ENCODE measurements at regions not wholly inside any gene's neighbourhood (a gene's known extent, or its start where the extent isn't known, plus 50 kb on each side); places are given as distances from the start of the nearest gene placed in this dataset.

DNA sequence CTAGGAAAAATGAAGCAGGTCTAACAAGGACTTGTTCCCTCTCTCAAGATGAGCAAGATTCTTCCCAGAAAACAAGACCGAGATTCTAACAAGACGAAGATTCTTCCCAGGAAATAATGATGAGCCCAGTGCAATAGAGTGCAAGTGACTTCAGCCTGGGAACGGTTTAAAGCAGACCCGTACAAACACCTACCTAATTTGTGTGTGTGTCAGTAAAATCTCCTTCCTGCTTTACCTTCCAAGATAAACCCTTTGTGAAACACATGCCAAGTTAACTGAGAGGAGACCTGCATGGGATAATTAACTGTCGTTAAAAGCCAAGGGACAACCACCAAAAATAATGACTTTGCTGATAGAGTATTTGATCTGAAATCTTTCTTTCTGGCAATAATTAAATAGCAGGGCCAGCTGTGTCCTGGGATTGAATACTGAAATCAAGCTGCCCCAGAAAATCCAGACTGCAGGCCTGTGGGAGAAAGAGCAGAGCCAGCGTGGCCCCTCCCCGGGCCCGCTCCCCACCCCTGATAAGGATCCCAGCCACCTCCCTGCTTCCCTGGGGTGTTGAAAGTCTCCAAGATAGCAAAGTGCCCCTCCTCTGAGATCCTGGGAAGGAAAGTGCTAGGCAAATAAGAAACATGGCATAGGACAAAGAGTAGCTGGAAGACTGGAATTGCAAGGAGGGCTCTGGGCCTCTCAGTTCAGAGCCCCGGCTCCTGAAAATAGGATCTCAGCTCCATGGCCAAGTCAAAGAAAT, 145.5 kb downstream of the CYP26B1 start:
- FAIRE-seq (no peak), ATAC-seq (no peak), DNase-seq (ENCODE audit: low spot score) (no peak)
- BruUV-seq (replicated peaks): no TSS peak
- Histone ChIP-seq H3K4me1 (ENCODE audit: insufficient read depth, low read length) (no peaks in the 10 kb centered on the region), H3K36me3 (replicated peaks in 1 of 2; ENCODE audit: control insufficient read depth in 1 of 2, insufficient read depth in 2 of 2, low read length in 2 of 2) (no peaks in the 10 kb centered on the region), H3K9ac (ENCODE audit: insufficient read depth, low read depth, low read length) (no peak overlapping the region), H3K4me3 (replicated peaks in 1 of 3; ENCODE audit: insufficient read depth in 1 of 3, low read depth in 2 of 3, low read length in 3 of 3) (no peak overlapping the region), H4K20me1 (ENCODE audit: insufficient read depth, low read length) (no peaks in the 10 kb centered on the region; the same call in 1 of the 2 replicates), H3K79me2 (ENCODE audit: insufficient read depth, low read length) (no peaks in the 10 kb centered on the region), H2AFZ (ENCODE audit: low read length) (no peak overlapping the region), H3K27ac (ENCODE audit: extremely low read length, insufficient read depth, low read length) (no peak overlapping the region), H3K9me3 (ENCODE audit: low read length) (no peaks in the 10 kb centered on the region), H3K27me3 (ENCODE audit: control insufficient read depth in 1 of 2, insufficient read depth in 2 of 2, low read length in 2 of 2) (peaks cover 0 to 65% of the 10 kb centered on the region in 2 experiments; a peak in 4 of 5 replicates), H3K4me2 (ENCODE audit: low read depth, low read length) (no peak overlapping the region)
- POLR2A ChIA-PET: no interaction called here
- CTCF ChIA-PET (ENCODE audit: low intra/inter-chr PET ratio, low total read pairs): no interaction called here
- intact Hi-C loops (cut with micrococcal nuclease; ENCODE audit: unreplicated experiment): no loop called here
- in situ Hi-C loops (cut with HindIII; ENCODE audit: extremely low pct_ligation_motif_present, low pct_unique_long_range_greater_than_20kb): no loop called here
- 29% methylated on average over 9 of the region's 9 CpGs for WGBS (ENCODE audit: low lambda C conversion rate)
- TF ChIP-seq, protein P1, sequence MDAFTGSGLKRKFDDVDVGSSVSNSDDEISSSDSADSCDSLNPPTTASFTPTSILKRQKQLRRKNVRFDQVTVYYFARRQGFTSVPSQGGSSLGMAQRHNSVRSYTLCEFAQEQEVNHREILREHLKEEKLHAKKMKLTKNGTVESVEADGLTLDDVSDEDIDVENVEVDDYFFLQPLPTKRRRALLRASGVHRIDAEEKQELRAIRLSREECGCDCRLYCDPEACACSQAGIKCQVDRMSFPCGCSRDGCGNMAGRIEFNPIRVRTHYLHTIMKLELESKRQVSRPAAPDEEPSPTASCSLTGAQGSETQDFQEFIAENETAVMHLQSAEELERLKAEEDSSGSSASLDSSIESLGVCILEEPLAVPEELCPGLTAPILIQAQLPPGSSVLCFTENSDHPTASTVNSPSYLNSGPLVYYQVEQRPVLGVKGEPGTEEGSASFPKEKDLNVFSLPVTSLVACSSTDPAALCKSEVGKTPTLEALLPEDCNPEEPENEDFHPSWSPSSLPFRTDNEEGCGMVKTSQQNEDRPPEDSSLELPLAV (CRISPR knock-in tag; conservative IDR thresholded peaks at IDR 0.05; ENCODE audit: low read depth): no peak
- TF ChIP-seq SP2 (CRISPR knock-in tag; IDR thresholded peaks at IDR 0.05) (no peak), ZNF562 (CRISPR knock-in tag; IDR thresholded peaks at IDR 0.05; ENCODE audit: borderline replicate concordance) (no peak), MTA1 (CRISPR knock-in tag; IDR thresholded peaks at IDR 0.05; ENCODE audit: borderline replicate concordance) (no peak), ZNF570 (CRISPR knock-in tag; IDR thresholded peaks at IDR 0.05; ENCODE audit: borderline replicate concordance) (no peak), AGO2 (optimal IDR thresholded peaks at IDR 0.05; ENCODE audit: low read depth, low read length) (no peak), ZNF790 (CRISPR knock-in tag; IDR thresholded peaks at IDR 0.05; ENCODE audit: borderline replicate concordance) (no peak), ZEB1 (IDR thresholded peaks at IDR 0.05; ENCODE audit: insufficient replicate concordance, low read depth) (no peak), SAP130 (CRISPR knock-in tag; IDR thresholded peaks at IDR 0.05; ENCODE audit: low read depth) (no peak), ZNF331 (CRISPR knock-in tag; IDR thresholded peaks at IDR 0.05) (no peak)
- TF ChIP-seq, protein P2, sequence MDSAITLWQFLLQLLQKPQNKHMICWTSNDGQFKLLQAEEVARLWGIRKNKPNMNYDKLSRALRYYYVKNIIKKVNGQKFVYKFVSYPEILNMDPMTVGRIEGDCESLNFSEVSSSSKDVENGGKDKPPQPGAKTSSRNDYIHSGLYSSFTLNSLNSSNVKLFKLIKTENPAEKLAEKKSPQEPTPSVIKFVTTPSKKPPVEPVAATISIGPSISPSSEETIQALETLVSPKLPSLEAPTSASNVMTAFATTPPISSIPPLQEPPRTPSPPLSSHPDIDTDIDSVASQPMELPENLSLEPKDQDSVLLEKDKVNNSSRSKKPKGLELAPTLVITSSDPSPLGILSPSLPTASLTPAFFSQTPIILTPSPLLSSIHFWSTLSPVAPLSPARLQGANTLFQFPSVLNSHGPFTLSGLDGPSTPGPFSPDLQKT (CRISPR knock-in tag; IDR thresholded peaks at IDR 0.05; ENCODE audit: borderline replicate concordance): no peak
- TF ChIP-seq, protein P3, sequence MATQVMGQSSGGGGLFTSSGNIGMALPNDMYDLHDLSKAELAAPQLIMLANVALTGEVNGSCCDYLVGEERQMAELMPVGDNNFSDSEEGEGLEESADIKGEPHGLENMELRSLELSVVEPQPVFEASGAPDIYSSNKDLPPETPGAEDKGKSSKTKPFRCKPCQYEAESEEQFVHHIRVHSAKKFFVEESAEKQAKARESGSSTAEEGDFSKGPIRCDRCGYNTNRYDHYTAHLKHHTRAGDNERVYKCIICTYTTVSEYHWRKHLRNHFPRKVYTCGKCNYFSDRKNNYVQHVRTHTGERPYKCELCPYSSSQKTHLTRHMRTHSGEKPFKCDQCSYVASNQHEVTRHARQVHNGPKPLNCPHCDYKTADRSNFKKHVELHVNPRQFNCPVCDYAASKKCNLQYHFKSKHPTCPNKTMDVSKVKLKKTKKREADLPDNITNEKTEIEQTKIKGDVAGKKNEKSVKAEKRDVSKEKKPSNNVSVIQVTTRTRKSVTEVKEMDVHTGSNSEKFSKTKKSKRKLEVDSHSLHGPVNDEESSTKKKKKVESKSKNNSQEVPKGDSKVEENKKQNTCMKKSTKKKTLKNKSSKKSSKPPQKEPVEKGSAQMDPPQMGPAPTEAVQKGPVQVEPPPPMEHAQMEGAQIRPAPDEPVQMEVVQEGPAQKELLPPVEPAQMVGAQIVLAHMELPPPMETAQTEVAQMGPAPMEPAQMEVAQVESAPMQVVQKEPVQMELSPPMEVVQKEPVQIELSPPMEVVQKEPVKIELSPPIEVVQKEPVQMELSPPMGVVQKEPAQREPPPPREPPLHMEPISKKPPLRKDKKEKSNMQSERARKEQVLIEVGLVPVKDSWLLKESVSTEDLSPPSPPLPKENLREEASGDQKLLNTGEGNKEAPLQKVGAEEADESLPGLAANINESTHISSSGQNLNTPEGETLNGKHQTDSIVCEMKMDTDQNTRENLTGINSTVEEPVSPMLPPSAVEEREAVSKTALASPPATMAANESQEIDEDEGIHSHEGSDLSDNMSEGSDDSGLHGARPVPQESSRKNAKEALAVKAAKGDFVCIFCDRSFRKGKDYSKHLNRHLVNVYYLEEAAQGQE (IDR thresholded peaks at IDR 0.05; ENCODE audit: borderline replicate concordance in 1 of 2, low read depth in 1 of 2, low read length in 2 of 2): no peak
- TF ChIP-seq, protein P4, sequence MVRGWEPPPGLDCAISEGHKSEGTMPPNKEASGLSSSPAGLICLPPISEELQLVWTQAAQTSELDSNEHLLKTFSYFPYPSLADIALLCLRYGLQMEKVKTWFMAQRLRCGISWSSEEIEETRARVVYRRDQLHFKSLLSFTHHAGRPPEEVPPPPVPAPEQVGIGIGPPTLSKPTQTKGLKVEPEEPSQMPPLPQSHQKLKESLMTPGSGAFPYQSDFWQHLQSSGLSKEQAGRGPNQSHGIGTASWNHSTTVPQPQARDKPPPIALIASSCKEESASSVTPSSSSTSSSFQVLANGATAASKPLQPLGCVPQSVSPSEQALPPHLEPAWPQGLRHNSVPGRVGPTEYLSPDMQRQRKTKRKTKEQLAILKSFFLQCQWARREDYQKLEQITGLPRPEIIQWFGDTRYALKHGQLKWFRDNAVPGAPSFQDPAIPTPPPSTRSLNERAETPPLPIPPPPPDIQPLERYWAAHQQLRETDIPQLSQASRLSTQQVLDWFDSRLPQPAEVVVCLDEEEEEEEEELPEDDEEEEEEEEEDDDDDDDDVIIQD (CRISPR knock-in tag; IDR thresholded peaks at IDR 0.05; ENCODE audit: low read depth): no peak
- TF ChIP-seq, protein P5, sequence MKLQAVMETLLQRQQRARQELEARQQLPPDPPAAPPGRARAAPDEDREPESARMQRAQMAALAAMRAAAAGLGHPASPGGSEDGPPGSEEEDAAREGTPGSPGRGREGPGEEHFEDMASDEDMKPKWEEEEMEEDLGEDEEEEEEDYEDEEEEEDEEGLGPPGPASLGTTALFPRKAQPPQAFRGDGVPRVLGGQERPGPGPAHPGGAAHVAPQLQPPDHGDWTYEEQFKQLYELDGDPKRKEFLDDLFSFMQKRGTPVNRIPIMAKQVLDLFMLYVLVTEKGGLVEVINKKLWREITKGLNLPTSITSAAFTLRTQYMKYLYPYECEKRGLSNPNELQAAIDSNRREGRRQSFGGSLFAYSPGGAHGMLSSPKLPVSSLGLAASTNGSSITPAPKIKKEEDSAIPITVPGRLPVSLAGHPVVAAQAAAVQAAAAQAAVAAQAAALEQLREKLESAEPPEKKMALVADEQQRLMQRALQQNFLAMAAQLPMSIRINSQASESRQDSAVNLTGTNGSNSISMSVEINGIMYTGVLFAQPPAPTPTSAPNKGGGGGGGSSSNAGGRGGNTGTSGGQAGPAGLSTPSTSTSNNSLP (IDR thresholded peaks at IDR 0.05; ENCODE audit: low read depth, low read length): no peak

All from HepG2 (cell line).